OCI-LY3 (cell line): ENCODE measurements at regions not wholly inside any gene's neighbourhood (a gene's known extent, or its start where the extent isn't known, plus 50 kb on each side); places are given as distances from the start of the nearest gene placed in this dataset.

Source experiments
- CTCF ChIP-seq: fragments of 200-600, 300-600 bp; sonication (generic); IDR thresholded peaks from 2 replicates; pipeline ENCODE4 v1.5.1; 2014; ENCODE audit warnings: antibody characterized with exemption, low read length, low read depth
- EZH2phosphoT487 ChIP-seq: fragments of 200-600 bp; shearing (Covaris generic); IDR thresholded peaks from 2 replicates; pipeline ENCODE4 v1.6.1; 2018; ENCODE audit warnings: antibody characterized with exemption, mixed run types, low read depth

- TF ChIP-seq CTCF (no peak), EZH2phosphoT487 (no peak)
These were observed 510.6 kb upstream of the BOD1L1 start for GRCh38 chr4:14138106-14138505.
